HCT116 (cell line): ENCODE measurements at regions not wholly inside any gene's neighbourhood (a gene's known extent, or its start where the extent isn't known, plus 50 kb on each side); places are given as distances from the start of the nearest gene placed in this dataset.

Experiments
- ATAC-seq: fragments of 200-7000 bp; cut with Tn5 transposase; 2 replicates; pipeline ENCODE4 v1.9.1; 2020; ENCODE audit warnings: mild to moderate bottlenecking, moderate library complexity
- BruUV-seq: library from RNA; stranded (reverse); fragments of 400-500 nt; replicated peaks from 2 replicates; lab custom pipeline; 2021; lab: Mats Ljungman, UMichigan
- CTCF ChIA-PET: fragments of 300-600 bp; sonication (Branson Sonifier 250); formaldehyde crosslinking; loops from one replicate; lab custom pipeline; 2021; ENCODE audit warnings: antibody characterized with exemption; lab: Charles Lee
- POLR2A ChIA-PET: fragments of 300-600, 350-600 bp; sonication (Branson Sonifier 250); formaldehyde crosslinking; loops from one replicate; lab custom pipeline; 2021; ENCODE audit warnings: antibody characterized with exemption; lab: Charles Lee
- RAD21 ChIA-PET, 2 experiments: fragments of 300-600 bp; sonication (Branson Sonifier 250); formaldehyde crosslinking; loops; one replicate each; lab custom pipeline; 2023; ENCODE audit warnings: low total read pairs in 2 of 2; ENCODE audit not compliant: uncharacterized antibody in 2 of 2, unreplicated experiment in 2 of 2, low non-redundant PET in 1 of 2; lab: Charles Lee
- DNase-seq: peaks from one replicate; pipeline ENCODE4 v3.0.0-alpha.2; 2010; ENCODE audit warnings: low read depth, low spot score
- H2AFZ ChIP-seq: fragments of 200-600 bp; shearing (Covaris generic), sonication (generic); 2 replicates; pipeline ENCODE4 v1.6.1; 2017; ENCODE audit warnings: low read depth, mixed run types, mixed read lengths, antibody characterized with exemption, low read length; ENCODE audit not compliant: poor library complexity, severe bottlenecking
- H3K27ac ChIP-seq: 2 replicates; pipeline ENCODE4 v1.5.1; 2012; ENCODE audit warnings: low read depth, low read length
- H3K27me3 ChIP-seq: fragments of 200-600 bp; sonication (generic); 2 replicates; pipeline ENCODE4 v1.6.1; 2016; ENCODE audit warnings: mixed run types, low read length, mixed read lengths; ENCODE audit not compliant: insufficient read depth
- H3K36me3 ChIP-seq, 2 experiments: fragments of 200-500 bp in 1 of 2; fragments of 200-600 bp in 1 of 2; sonication (Bioruptor generic) in 1 of 2; sonication (generic) in 1 of 2; 2 replicates each; pipeline versions ENCODE4 v1.5.1 to v1.6.1; 2014 to 2016; ENCODE audit warnings: low read length in 2 of 2, inconsistent platforms in 1 of 2, mixed read lengths in 1 of 2, mixed run types in 1 of 2; ENCODE audit not compliant: insufficient read depth in 2 of 2, control insufficient read depth in 1 of 2
- H3K4me1 ChIP-seq, 2 experiments: fragments of 200-600 bp in 1 of 2; sonication (generic) in 1 of 2; 2 replicates each; pipeline versions ENCODE4 v1.5.1 to v1.6.1; 2012 to 2017; ENCODE audit warnings: low read length in 2 of 2, inconsistent platforms in 1 of 2, mild to moderate bottlenecking in 1 of 2, mixed read lengths in 1 of 2, mixed run types in 1 of 2, moderate library complexity in 1 of 2; ENCODE audit not compliant: insufficient read depth in 2 of 2, control insufficient read depth in 1 of 2
- H3K4me2 ChIP-seq: fragments of 200-600 bp; sonication (generic); 2 replicates; pipeline ENCODE4 v1.6.1; 2017; ENCODE audit warnings: mixed run types, low read length, mixed read lengths
- H3K4me3 ChIP-seq, 2 experiments: fragments of 200-600 bp in 1 of 2; sonication (generic) in 1 of 2; replicated peaks in 1 of 2; 2 replicates each; pipeline ENCODE4 v1.5.1; 2011 to 2016; ENCODE audit warnings: low read length in 2 of 2, control low read depth in 1 of 2, low read depth in 1 of 2, mild to moderate bottlenecking in 1 of 2, mixed read lengths in 1 of 2, mixed run types in 1 of 2
- H3K79me2 ChIP-seq: fragments of 200-600 bp; sonication (generic); 2 replicates; pipeline ENCODE4 v1.6.1; 2017; ENCODE audit warnings: mild to moderate bottlenecking, mixed run types, low read length, moderate library complexity, mixed read lengths; ENCODE audit not compliant: insufficient read depth
- H3K9ac ChIP-seq: fragments of 200-600 bp; sonication (generic); 2 replicates; pipeline ENCODE4 v1.6.1; 2016; ENCODE audit warnings: low read length, mixed read lengths
- H3K9me2 ChIP-seq: fragments of 200-600 bp; sonication (generic), shearing (Covaris generic); 2 replicates; pipeline ENCODE4 v1.6.1; 2017; ENCODE audit warnings: mixed run types, mild to moderate bottlenecking, moderate library complexity; ENCODE audit not compliant: insufficient read depth
- H3K9me3 ChIP-seq, 2 experiments: fragments of 200-500 bp in 1 of 2; fragments of 200-600 bp in 1 of 2; sonication (Bioruptor generic) in 1 of 2; sonication (generic) in 1 of 2; 2 replicates each; pipeline ENCODE4 v1.6.1; 2014 to 2017; ENCODE audit warnings: low read length in 2 of 2, mixed read lengths in 2 of 2, inconsistent platforms in 1 of 2, low read depth in 1 of 2, mild to moderate bottlenecking in 1 of 2, mixed run types in 1 of 2, moderate library complexity in 1 of 2; ENCODE audit not compliant: control insufficient read depth in 1 of 2, insufficient read depth in 1 of 2
- H4K20me1 ChIP-seq: fragments of 200-600 bp; sonication (generic), shearing (Covaris generic); 2 replicates; pipeline ENCODE4 v1.6.1; 2017; ENCODE audit warnings: mixed run types, mild to moderate bottlenecking, moderate library complexity; ENCODE audit not compliant: insufficient read depth
- ATF3 ChIP-seq: IDR thresholded peaks from 2 replicates; pipeline ENCODE4 v1.6.1; 2012
- CTCF ChIP-seq, 3 experiments: fragments of 200-600 bp in 1 of 3; sonication (generic) in 1 of 3; IDR thresholded peaks in 2 of 3; conservative IDR thresholded peaks in 1 of 3; 2 replicates each; pipeline ENCODE4 v1.5.1; 2012 to 2017; ENCODE audit warnings: low read depth in 2 of 3, low read length in 2 of 3, antibody characterized with exemption in 1 of 3, borderline replicate concordance in 1 of 3, control low read depth in 1 of 3, mild to moderate bottlenecking in 1 of 3, mixed read lengths in 1 of 3, mixed run types in 1 of 3, moderate library complexity in 1 of 3; ENCODE audit not compliant: insufficient read depth in 1 of 3
- ELF1 ChIP-seq: IDR thresholded peaks from 2 replicates; pipeline ENCODE4 v1.6.1; 2012; ENCODE audit warnings: low read depth, borderline replicate concordance
- SRF ChIP-seq: IDR thresholded peaks from 2 replicates; pipeline ENCODE4 v1.6.1; 2012; ENCODE audit warnings: low read depth
- intact Hi-C: fragments of 100-400 bp; cut with micrococcal nuclease; formaldehyde crosslinking; loops from 2 replicates; pipeline ENCODE4 v1.10.0; 2022
- TF ChIP-seq, protein P1 (sequence below): IDR thresholded peaks from 2 replicates; pipeline ENCODE4 v1.6.1; 2012; ENCODE audit warnings: low read depth

DNA sequence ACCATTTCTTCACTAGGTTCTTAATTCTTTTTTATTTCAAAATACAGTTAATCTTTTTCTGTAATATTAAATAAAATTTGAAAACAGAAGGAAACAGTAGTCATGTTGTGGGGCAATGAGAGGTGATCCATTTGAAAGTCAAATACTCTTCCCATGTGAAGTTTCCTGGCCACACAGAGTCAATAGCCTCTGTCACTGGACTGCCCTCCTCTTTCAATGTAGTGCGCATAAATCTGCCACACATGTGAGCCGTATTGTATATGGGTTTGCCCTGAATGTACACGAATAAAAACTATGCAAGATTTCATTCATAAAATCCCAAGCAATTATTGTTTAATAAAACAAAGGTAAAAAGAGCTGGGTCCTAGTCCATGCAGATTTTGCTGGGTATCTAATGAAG, 59.1 kb downstream of the NKX6-1 start:
- H3K9me3 ChIP-seq = no peaks in the 10 kb centered on the region
- no TSS peak for BruUV-seq
- intact Hi-C loops = no loop called here
- ATAC-seq = no peak
- H2AFZ ChIP-seq = no peak overlapping the region
- H3K9me2 ChIP-seq = no peaks in the 10 kb centered on the region
- no peaks in the 10 kb centered on the region for H3K79me2 ChIP-seq
- no peaks in the 10 kb centered on the region for H3K36me3 ChIP-seq
- ChIA-PET POLR2A (no interaction called here), RAD21 (no interaction called here), CTCF (interaction anchor here (3.1 kb wide), 1 partner anchor 12 kb away, joined by 22 read pairs; no protein-coding TSS in a partner anchor)
- H3K4me2 ChIP-seq = no peak overlapping the region
- no peak overlapping the region for H3K4me3 ChIP-seq
- DNase-seq = no peak
- no peak overlapping the region for H3K27ac ChIP-seq
- H3K9ac ChIP-seq = no peak overlapping the region
- no peaks in the 10 kb centered on the region for H3K4me1 ChIP-seq
- H4K20me1 ChIP-seq = no peaks in the 10 kb centered on the region
- H3K27me3 ChIP-seq = peaks cover 13% of the 10 kb centered on the region; the same call in 1 of the 2 replicates
- no peak for TF ChIP-seq SRF
- TF ChIP-seq, protein P1, sequence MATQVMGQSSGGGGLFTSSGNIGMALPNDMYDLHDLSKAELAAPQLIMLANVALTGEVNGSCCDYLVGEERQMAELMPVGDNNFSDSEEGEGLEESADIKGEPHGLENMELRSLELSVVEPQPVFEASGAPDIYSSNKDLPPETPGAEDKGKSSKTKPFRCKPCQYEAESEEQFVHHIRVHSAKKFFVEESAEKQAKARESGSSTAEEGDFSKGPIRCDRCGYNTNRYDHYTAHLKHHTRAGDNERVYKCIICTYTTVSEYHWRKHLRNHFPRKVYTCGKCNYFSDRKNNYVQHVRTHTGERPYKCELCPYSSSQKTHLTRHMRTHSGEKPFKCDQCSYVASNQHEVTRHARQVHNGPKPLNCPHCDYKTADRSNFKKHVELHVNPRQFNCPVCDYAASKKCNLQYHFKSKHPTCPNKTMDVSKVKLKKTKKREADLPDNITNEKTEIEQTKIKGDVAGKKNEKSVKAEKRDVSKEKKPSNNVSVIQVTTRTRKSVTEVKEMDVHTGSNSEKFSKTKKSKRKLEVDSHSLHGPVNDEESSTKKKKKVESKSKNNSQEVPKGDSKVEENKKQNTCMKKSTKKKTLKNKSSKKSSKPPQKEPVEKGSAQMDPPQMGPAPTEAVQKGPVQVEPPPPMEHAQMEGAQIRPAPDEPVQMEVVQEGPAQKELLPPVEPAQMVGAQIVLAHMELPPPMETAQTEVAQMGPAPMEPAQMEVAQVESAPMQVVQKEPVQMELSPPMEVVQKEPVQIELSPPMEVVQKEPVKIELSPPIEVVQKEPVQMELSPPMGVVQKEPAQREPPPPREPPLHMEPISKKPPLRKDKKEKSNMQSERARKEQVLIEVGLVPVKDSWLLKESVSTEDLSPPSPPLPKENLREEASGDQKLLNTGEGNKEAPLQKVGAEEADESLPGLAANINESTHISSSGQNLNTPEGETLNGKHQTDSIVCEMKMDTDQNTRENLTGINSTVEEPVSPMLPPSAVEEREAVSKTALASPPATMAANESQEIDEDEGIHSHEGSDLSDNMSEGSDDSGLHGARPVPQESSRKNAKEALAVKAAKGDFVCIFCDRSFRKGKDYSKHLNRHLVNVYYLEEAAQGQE = no peak
- TF ChIP-seq ATF3 = no peak
- no peak for TF ChIP-seq CTCF (IDR thresholded peaks at IDR 0.05 in 2 of 3, conservative IDR thresholded peaks at IDR 0.05 in 1 of 3; ENCODE audit: borderline replicate concordance in 1 of 3, insufficient read depth in 1 of 3, low read depth in 2 of 3, low read length in 2 of 3)
- no peak for TF ChIP-seq ELF1
- TF ChIP-seq, all 23 proteins: peak for 0
